Midbrain (tissue), 1 donor: ENCODE measurements at regions not wholly inside any gene's neighbourhood (a gene's known extent, or its start where the extent isn't known, plus 50 kb on each side); places are given as distances from the start of the nearest gene placed in this dataset.
A peak's percentile ranks its signal among the peaks of the same experiment; 100 is the strongest.

Experiments
- DNase-seq: peaks from one replicate; lab custom pipeline; 2025; lab: John Stamatoyannopoulos, UW

GRCh38 chrX:146144039-146144438 lies 326.4 kb downstream of the SLITRK2 start:
- DNase-seq: no peak

GRCh38 chrX:146154191-146154590 lies 336.6 kb downstream of the SLITRK2 start:
- no peak for DNase-seq

- no peak for DNase-seq
Measured at GRCh38 chrX:146160443-146161203, 343.0 kb downstream of the SLITRK2 start.

DNA sequence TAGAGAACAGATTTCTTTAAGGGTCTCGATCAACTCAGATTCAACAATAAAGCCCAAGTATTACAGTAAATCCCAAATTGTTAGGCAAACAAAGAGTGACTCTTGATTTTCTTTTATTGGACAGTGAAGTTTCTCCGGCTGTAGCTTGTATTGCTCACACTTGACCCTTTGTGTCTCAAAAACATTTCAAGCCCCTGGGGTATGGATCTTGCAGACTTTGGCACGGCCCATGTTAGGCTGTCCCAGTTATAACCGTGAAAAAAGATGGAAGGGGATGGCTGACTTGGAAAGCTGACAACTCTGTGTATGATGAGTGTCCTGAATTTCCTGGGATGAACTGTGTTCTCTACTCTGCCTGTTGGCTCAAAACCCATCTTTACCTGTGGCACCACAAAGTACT lies 356.1 kb downstream of the SLITRK2 start:
- DNase-seq: no peak

- DNase-seq: no peak
Measured at GRCh38 chrX:146181858-146182257, 364.2 kb downstream of the SLITRK2 start.

DNA sequence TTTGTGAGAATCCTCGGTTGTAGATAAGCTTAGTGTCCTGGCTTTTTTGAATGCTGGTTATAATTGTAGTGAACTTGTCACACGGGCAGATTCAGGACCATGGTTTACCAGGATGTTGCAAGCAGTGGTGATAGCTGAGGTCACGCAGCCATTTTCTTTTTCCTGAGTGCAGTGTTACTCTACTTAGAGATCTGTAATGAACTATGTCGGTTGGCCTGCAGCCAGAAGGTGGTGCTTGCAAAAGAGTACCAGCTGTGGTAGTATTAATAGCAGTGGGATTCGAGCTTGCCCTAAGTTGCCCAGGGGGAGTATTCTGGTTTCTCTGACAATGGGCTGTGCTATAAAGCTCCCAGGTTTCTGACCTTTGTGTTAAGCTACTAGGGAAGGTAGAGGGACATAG lies 368.9 kb downstream of the SLITRK2 start:
- DNase-seq: no peak

DNA sequence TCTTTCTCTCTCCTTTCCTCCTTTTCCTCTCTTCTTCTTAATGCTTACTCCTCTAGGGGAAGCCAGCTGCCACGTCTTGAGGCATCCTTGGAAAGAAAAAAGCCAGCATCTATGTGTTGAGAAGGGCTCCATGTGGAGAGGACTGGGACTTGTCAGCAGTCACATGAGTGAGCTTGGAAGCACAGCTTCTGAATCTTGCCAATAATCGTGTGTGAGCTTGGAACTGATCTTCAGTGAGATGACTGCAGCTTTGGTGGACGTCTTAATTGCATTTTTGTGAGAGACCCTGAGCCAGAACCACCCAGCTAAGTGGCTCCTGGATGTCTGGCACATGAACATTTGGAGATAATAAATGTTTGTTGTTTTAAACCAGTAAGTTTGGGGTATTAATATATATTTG lies 371.7 kb downstream of the SLITRK2 start:
- no peak for DNase-seq

DNA sequence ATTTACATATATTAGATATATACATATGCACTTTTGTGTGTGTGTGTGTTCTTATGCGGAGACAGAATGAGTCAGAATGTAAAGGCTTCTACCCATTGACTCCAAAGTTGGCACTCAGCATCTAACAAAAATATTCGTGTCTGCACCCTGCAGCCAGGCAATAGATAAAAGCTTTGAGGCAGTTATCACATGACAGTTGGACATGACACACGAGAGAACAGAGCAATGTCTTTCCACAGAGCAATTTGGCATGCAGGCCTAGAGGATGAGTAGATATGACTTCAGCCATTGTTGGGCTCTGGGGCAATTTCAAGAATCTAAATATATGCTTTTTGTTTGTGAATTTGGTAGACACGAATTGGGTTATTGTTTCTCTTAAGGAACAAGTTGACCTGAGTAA lies 391.2 kb downstream of the SLITRK2 start:
- no peak for DNase-seq

DNA sequence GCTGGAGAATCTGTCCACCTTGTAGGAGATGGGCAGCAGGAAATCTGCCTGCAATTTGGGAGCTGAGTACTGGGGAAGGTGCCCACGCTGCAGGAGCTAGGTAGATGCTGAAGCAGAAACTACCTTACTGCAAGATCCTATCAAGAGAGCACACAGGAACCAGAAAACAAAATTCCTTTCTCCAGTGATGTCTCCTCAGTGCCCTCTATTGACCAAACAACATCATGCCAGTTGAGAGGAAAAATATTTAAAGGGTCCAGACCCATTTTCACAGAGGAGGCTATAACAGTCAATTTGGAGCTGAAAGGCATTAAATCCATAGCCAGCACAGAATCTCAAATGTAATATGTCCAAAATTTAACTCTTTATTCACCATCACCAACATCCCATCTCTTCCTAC lies 406.8 kb downstream of the SLITRK2 start:
- no peak for DNase-seq

- DNase-seq: no peak
Measured at GRCh38 chrX:146238173-146238572, 420.5 kb downstream of the SLITRK2 start.

GRCh38 chrX:146241902-146242301 lies 424.3 kb downstream of the SLITRK2 start:
- no peak for DNase-seq

- DNase-seq: no peak
Measured at GRCh38 chrX:146243041-146243440, 425.4 kb downstream of the SLITRK2 start.

DNA sequence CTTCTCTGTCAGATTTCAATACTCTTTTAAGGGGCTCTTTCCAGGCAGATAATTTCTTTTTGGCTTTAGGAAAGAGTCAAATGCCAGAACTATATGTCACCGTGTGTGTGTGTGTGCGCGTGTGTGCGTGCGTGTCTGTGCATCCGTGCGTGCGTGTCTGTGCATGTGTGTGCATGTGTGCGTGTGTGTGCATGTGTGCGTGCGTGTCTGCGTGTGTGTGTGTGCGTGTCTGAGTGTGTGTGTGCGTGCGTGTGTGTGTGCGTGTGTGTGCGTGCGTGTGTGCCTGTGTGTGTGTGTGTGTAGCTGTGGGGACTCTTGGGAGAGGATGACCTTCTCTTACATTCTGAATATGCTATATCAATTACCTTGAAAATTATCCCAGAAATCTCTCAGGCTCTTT lies 441.6 kb downstream of the SLITRK2 start:
- DNase-seq: no peak

DNA sequence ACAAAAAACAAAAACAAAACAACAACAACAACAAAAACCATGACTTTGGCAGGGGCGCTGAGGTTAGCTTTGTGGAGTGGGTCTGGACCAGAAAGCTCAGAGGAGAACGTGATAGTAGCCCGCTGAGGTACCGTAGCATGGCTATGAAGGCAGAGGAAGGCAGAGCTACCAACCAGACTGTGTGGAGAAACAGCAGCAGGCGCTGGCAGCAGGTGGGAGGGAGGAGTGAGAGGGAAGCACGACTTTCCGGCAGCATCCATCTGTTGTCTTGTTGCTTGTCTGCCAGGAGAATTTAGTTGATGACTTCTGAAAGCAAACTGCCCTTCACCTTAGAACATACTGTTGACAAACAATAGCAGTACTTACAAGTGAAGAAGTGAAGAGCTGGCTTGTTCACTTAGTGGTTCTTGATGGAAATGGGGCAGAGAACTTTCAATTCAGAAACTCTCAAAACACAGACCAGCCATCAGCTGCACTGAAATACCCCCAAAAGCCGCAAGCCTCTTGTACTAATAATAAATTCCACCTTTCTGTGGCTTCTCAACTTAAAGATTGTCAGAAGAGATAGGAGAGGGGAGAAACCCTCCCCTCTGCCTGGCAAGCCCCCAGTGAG lies 447.2 kb downstream of the SLITRK2 start:
- DNase-seq: no peak

DNA sequence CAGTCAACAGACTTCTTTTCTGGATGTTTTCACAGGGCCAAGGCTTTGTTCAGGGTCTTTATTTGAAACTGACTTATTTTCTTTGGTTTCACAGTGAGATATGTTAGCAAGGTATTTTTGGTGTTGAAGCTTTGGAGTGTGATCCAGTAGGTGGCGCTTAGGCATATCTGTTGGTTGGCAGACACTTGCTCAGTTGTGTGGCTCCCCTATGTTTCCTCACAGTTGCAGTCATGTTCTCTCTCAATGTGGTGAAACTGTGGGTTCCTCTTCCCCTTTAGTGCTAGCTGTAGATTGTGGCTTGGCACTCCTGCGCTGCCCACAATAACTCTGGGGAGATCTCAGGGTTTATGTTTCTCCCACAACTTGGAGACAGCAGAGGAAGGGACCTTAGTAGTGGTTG lies 460.8 kb downstream of the SLITRK2 start:
- peak; percentile 0 for DNase-seq
